K562 (cell line): ENCODE measurements at regions not wholly inside any gene's neighbourhood (a gene's known extent, or its start where the extent isn't known, plus 50 kb on each side); places are given as distances from the start of the nearest gene placed in this dataset. TPM values are rescaled to one million over a fixed set of nuclear protein-coding genes. Genes with fewer than 3 reads are reported as not detected.

ENCODE experiments used
- ATAC-seq: fragments of 200-7000 bp; cut with Tn5 transposase; 3 replicates; pipeline ENCODE4 v1.9.1; 2020; ENCODE audit warnings: moderate library complexity
- BruUV-seq: library from RNA; stranded (reverse); fragments of 400-500 nt; replicated peaks from 2 replicates; lab custom pipeline; 2021; lab: Mats Ljungman, UMichigan
- CTCF ChIA-PET: fragments of 300-600 bp; formaldehyde crosslinking; extraction: SDS; loops from one replicate; lab custom pipeline; 2021; ENCODE audit warnings: low intra/inter-chr PET ratio; lab: Yijun Ruan, JAX
- POLR2A ChIA-PET: fragments of 300-600, 350-650 bp; sonication (Branson Sonifier 250); formaldehyde crosslinking; extraction: SDS; loops from one replicate; lab custom pipeline; 2021; ENCODE audit warnings: antibody characterized with exemption, inconsistent platforms; lab: Yijun Ruan, JAX
- DNase-seq, 4 experiments: peaks; one replicate each; pipeline versions ENCODE4 v3.0.0 to v3.0.0-alpha.2; 2011 to 2018; ENCODE audit warnings: low spot score in 3 of 4, mixed read lengths in 3 of 4; ENCODE audit errors: extremely low read depth in 1 of 4
- FAIRE-seq: peaks from 2 replicates; lab custom pipeline; 2011; peaks lifted over from hg19 to GRCh38; lab: Jason Lieb, UNC
- H2AFZ ChIP-seq: 2 replicates; pipeline ENCODE4 v1.6.0; 2011; ENCODE audit warnings: low read depth, low read length, control low read depth, inconsistent platforms
- H3K27ac ChIP-seq: fragments of 200-600 bp; 3 replicates; pipeline ENCODE4 v1.8.0; 2011; ENCODE audit warnings: low read depth, mild to moderate bottlenecking, control low read depth, inconsistent platforms, low read length, moderate library complexity, mixed read lengths; ENCODE audit errors: extremely low read depth
- H3K27me3 ChIP-seq, 2 experiments: fragments of 300-600 bp in 1 of 2; 2 replicates in 1 of 2; 3 replicates in 1 of 2; pipeline versions ENCODE4 v1.6.0 to v1.8.0; 2011; ENCODE audit warnings: inconsistent platforms in 2 of 2, low read length in 2 of 2, mild to moderate bottlenecking in 1 of 2, mixed read lengths in 1 of 2, moderate library complexity in 1 of 2; ENCODE audit not compliant: control insufficient read depth in 2 of 2, insufficient read depth in 2 of 2
- H3K36me3 ChIP-seq: fragments of 300-600 bp; 3 replicates; pipeline ENCODE4 v1.8.0; 2011; ENCODE audit warnings: mild to moderate bottlenecking, low read length, inconsistent platforms; ENCODE audit not compliant: control insufficient read depth, insufficient read depth
- H3K4me1 ChIP-seq, 2 experiments: fragments of 200-600 bp in 1 of 2; replicated peaks in 1 of 2; 2 replicates in 1 of 2; 3 replicates in 1 of 2; pipeline versions ENCODE4 v1.5.1 to v1.8.0; 2011; ENCODE audit warnings: inconsistent platforms in 2 of 2, low read length in 2 of 2, mild to moderate bottlenecking in 1 of 2, mixed read lengths in 1 of 2, moderate library complexity in 1 of 2; ENCODE audit not compliant: control insufficient read depth in 2 of 2, insufficient read depth in 2 of 2
- H3K4me2 ChIP-seq: 2 replicates; pipeline ENCODE4 v1.6.1; 2011; ENCODE audit warnings: low read length, control low read depth, inconsistent platforms, mixed read lengths; ENCODE audit not compliant: insufficient read depth
- H3K4me3 ChIP-seq: fragments of 200-600 bp; sonication (generic), shearing (Covaris generic); 2 replicates; pipeline ENCODE4 v1.5.1; 2016; ENCODE audit warnings: control low read depth, inconsistent platforms
- H3K79me2 ChIP-seq: fragments of 200-600 bp; 3 replicates; pipeline ENCODE4 v1.8.0; 2011; ENCODE audit warnings: low read length, inconsistent platforms; ENCODE audit not compliant: control insufficient read depth, insufficient read depth
- H3K9ac ChIP-seq, 2 experiments: 2 replicates each; pipeline versions ENCODE4 v1.6.0 to v1.6.1; 2011; ENCODE audit warnings: low read depth in 2 of 2, low read length in 2 of 2, control low read depth in 1 of 2, inconsistent platforms in 1 of 2, mild to moderate bottlenecking in 1 of 2, mixed read lengths in 1 of 2; ENCODE audit not compliant: insufficient read depth in 1 of 2
- H3K9me1 ChIP-seq: one replicate; pipeline ENCODE4 v1.6.0; 2011; ENCODE audit warnings: inconsistent platforms, mild to moderate bottlenecking, low read length, moderate library complexity; ENCODE audit not compliant: control insufficient read depth, insufficient read depth
- H3K9me3 ChIP-seq: replicated peaks from 2 replicates; pipeline ENCODE4 v1.5.1; 2011; ENCODE audit warnings: low read depth, low read length, inconsistent platforms; ENCODE audit not compliant: control insufficient read depth, insufficient read depth
- H4K20me1 ChIP-seq: replicated peaks from 2 replicates; pipeline ENCODE4 v1.6.1; 2011; ENCODE audit warnings: low read length, inconsistent platforms, mixed read lengths; ENCODE audit not compliant: control insufficient read depth, insufficient read depth
- CEBPB ChIP-seq: fragments of 450-650 bp; IDR thresholded peaks from 2 replicates; pipeline ENCODE4 v1.6.1; 2016; ENCODE audit warnings: missing genetic modification characterization, missing compliant biosample characterization
- CEBPG ChIP-seq, 3 experiments: fragments of 200-800 bp in 1 of 3; sonication (Bioruptor generic) in 1 of 3; sonication (generic) in 1 of 3; formaldehyde crosslinking in 1 of 3; IDR thresholded peaks in 2 of 3; conservative IDR thresholded peaks in 1 of 3; 2 replicates each; pipeline versions ENCODE4 v1.6.1 to v1.8.0; 2016 to 2022; ENCODE audit warnings: missing compliant biosample characterization in 2 of 3, missing genetic modification characterization in 2 of 3, mild to moderate bottlenecking in 1 of 3, missing genetic modification reagents in 1 of 3
- CHCHD3 ChIP-seq: fragments of 250-450 bp; sonication (Bioruptor Pico); IDR thresholded peaks from 2 replicates; pipeline ENCODE4 v2.1.2; 2022; ENCODE audit warnings: mild to moderate bottlenecking
- NCOR1 ChIP-seq: fragments of 450-650 bp; IDR thresholded peaks from 2 replicates; pipeline ENCODE4 v1.6.1; 2016; ENCODE audit warnings: mild to moderate bottlenecking, moderate library complexity
- in situ Hi-C: fragments of 300-500 bp; cut with MboI; formaldehyde crosslinking; loops from 4 replicates; pipeline ENCODE4 v1.15.0; 2018; ENCODE audit warnings: inconsistent platforms, mixed read lengths
- intact Hi-C: fragments of 100-400 bp; cut with micrococcal nuclease; formaldehyde crosslinking; loops from 2 replicates; pipeline ENCODE4 v1.14.2; 2022
- microRNA-seq: library from miRNA; unstranded; fragments of <30 nt; microRNA quantifications from one replicate; pipeline ENCODE4, GENCODE V29; 2018; ENCODE audit warnings: borderline microRNAs expressed
- small RNA-seq: library from RNA; depleted of rRNA; stranded (forward); fragments of <200 nt; gene quantifications from one replicate; pipeline ENCODE3, GENCODE V24; 2014

DNA sequence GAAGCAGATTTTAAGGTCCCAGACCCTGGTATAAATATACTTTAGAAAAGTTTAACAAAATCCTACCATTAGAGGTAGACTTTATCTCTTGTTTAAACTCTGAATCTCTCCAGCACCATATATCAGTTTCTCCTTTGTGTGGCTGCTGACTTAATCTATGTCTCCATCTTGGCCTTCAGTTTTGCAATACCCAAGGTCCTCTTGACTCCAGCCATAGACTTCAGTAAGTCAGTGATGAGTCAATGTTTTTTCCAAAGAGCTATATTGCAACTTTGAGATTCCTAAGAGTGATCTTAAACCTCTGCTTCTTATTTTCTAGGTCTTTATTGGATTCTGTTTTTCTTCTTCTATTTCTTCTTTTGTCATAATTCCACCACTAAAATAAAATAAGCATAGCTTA, 50.8 kb upstream of the ADGRL3 start:
- no peaks in the 10 kb centered on the region for H3K4me1 ChIP-seq
- no peak overlapping the region for H3K27ac ChIP-seq
- BruUV-seq, result no TSS peak
- POLR2A ChIA-PET, result no interaction called here
- in situ Hi-C loops (no loop called here), intact Hi-C loops (no loop called here)
- H3K36me3 ChIP-seq, result no peaks in the 10 kb centered on the region
- FAIRE-seq (no peak), ATAC-seq (no peak), DNase-seq (peak in 1 of 4 experiments; percentile 5)
- H3K9me1 ChIP-seq, result no peaks in the 10 kb centered on the region
- no peaks in the 10 kb centered on the region for H3K27me3 ChIP-seq
- H4K20me1 ChIP-seq, result no peaks in the 10 kb centered on the region
- H3K79me2 ChIP-seq, result no peaks in the 10 kb centered on the region
- H3K4me3 ChIP-seq, result no peak overlapping the region
- H3K9me3 ChIP-seq, result no peaks in the 10 kb centered on the region
- no peak overlapping the region for H3K4me2 ChIP-seq
- no peak overlapping the region for H2AFZ ChIP-seq
- TF ChIP-seq CEBPB (tag) (peak; percentile 79), CHCHD3 (CRISPR knock-in tag) (no peak), NCOR1 (no peak), CEBPG (CRISPR knock-in tag; IDR thresholded peaks at IDR 0.05) (no peak), CEBPG (tag; conservative IDR thresholded peaks at IDR 0.05 in 1 of 2, IDR thresholded peaks at IDR 0.05 in 1 of 2) (0 out of 4 replicates have a peak, but pooled peaks have one; percentile 10 to 19)
- TF ChIP-seq, all 486 proteins: peak for 2
- H3K9ac ChIP-seq, result no peak overlapping the region
- CTCF ChIA-PET, result no interaction called here

Small RNAs in the stretch of these regions (microRNA-seq; reads per million reads assigned to microRNA genes)
- not detected for gene MIR548AG1

Small RNAs in the stretch of these regions (small RNA-seq; reads per million reads assigned to genes)
- gene MIR548AG1 (not detected), gene RF00019 (not detected), gene RNU6-1325P (not detected)
